HepG2 (cell line): ENCODE measurements at regions not wholly inside any gene's neighbourhood (a gene's known extent, or its start where the extent isn't known, plus 50 kb on each side); places are given as distances from the start of the nearest gene placed in this dataset.

Experiments used
- ATAC-seq: fragments of 200-7000 bp; cut with Tn5 transposase; 3 replicates; pipeline ENCODE4 v1.9.1; 2020; ENCODE audit warnings: mild to moderate bottlenecking, moderate library complexity
- BruUV-seq: library from RNA; stranded (reverse); fragments of 400-500 nt; replicated peaks from 2 replicates; lab custom pipeline; 2021; lab: Mats Ljungman, UMichigan
- CTCF ChIA-PET: fragments of 300-600 bp; formaldehyde crosslinking; extraction: SDS; loops from one replicate; lab custom pipeline; 2021; ENCODE audit warnings: low total read pairs, inconsistent platforms, low intra/inter-chr PET ratio; lab: Yijun Ruan, JAX
- POLR2A ChIA-PET: fragments of 350-600 bp; sonication (Branson Sonifier 250); formaldehyde crosslinking; loops from one replicate; lab custom pipeline; 2020; ENCODE audit warnings: antibody characterized with exemption, inconsistent platforms; lab: Yijun Ruan, JAX
- DNase-seq: peaks from one replicate; pipeline ENCODE4 v3.0.0-alpha.2; 2015; ENCODE audit warnings: low spot score
- FAIRE-seq: peaks from 3 replicates; lab custom pipeline; 2011; peaks lifted over from hg19 to GRCh38; lab: Jason Lieb, UNC
- H2AFZ ChIP-seq: one replicate; pipeline ENCODE4 v1.6.1; 2011; ENCODE audit warnings: low read length, inconsistent platforms
- H3K27ac ChIP-seq: fragments of 300-600 bp; 3 replicates; pipeline ENCODE4 v1.8.0; 2011; ENCODE audit warnings: mixed run types, mild to moderate bottlenecking, mixed read lengths, low read length, inconsistent platforms; ENCODE audit not compliant: insufficient read depth; ENCODE audit errors: extremely low read length
- H3K27me3 ChIP-seq, 2 experiments: fragments of 200-600 bp in 1 of 2; 2 replicates in 1 of 2; 3 replicates in 1 of 2; pipeline versions ENCODE4 v1.6.0 to v1.8.0; 2011; ENCODE audit warnings: low read length in 2 of 2, mild to moderate bottlenecking in 2 of 2, moderate library complexity in 2 of 2, inconsistent platforms in 1 of 2; ENCODE audit not compliant: insufficient read depth in 2 of 2, control insufficient read depth in 1 of 2
- H3K36me3 ChIP-seq, 2 experiments: fragments of 200-600 bp in 1 of 2; replicated peaks in 1 of 2; 2 replicates in 1 of 2; 3 replicates in 1 of 2; pipeline versions ENCODE4 v1.5.1 to v1.8.0; 2011; ENCODE audit warnings: low read length in 2 of 2, inconsistent platforms in 1 of 2; ENCODE audit not compliant: insufficient read depth in 2 of 2, control insufficient read depth in 1 of 2
- H3K4me1 ChIP-seq: 2 replicates; pipeline ENCODE4 v1.5.1; 2012; ENCODE audit warnings: low read length, inconsistent platforms; ENCODE audit not compliant: insufficient read depth
- H3K4me2 ChIP-seq: 2 replicates; pipeline ENCODE4 v1.6.0; 2011; ENCODE audit warnings: low read depth, low read length, inconsistent platforms
- H3K4me3 ChIP-seq, 3 experiments: fragments of 200-600 bp in 1 of 3; sonication (generic), shearing (Covaris generic) in 1 of 3; replicated peaks in 1 of 3; 2 replicates each; pipeline ENCODE4 v1.5.1; 2011 to 2016; ENCODE audit warnings: low read length in 3 of 3, inconsistent platforms in 2 of 3, low read depth in 2 of 3, mild to moderate bottlenecking in 2 of 3, control low read depth in 1 of 3, mixed read lengths in 1 of 3; ENCODE audit not compliant: insufficient read depth in 1 of 3
- H3K79me2 ChIP-seq: one replicate; pipeline ENCODE4 v1.6.1; 2011; ENCODE audit warnings: low read length, inconsistent platforms; ENCODE audit not compliant: insufficient read depth
- H3K9ac ChIP-seq: 2 replicates; pipeline ENCODE4 v1.6.0; 2011; ENCODE audit warnings: mild to moderate bottlenecking, low read depth, low read length, inconsistent platforms; ENCODE audit not compliant: insufficient read depth
- H3K9me3 ChIP-seq: 2 replicates; pipeline ENCODE4 v1.5.1; 2012; ENCODE audit warnings: mild to moderate bottlenecking, low read length
- H4K20me1 ChIP-seq: 2 replicates; pipeline ENCODE4 v1.6.0; 2011; ENCODE audit warnings: inconsistent platforms, mild to moderate bottlenecking, low read length, moderate library complexity; ENCODE audit not compliant: insufficient read depth
- GZF1 ChIP-seq: sonication (generic); formaldehyde crosslinking; IDR thresholded peaks from 2 replicates; pipeline ENCODE4 v1.5.1; 2020; ENCODE audit warnings: mild to moderate bottlenecking, missing genetic modification reagents
- KLF12 ChIP-seq: sonication (generic); formaldehyde crosslinking; IDR thresholded peaks from 2 replicates; pipeline ENCODE4 v1.4.0; 2020; ENCODE audit warnings: missing genetic modification reagents, borderline replicate concordance
- U2AF1 ChIP-seq: fragments of 200-400 bp; formaldehyde crosslinking; optimal IDR thresholded peaks from 2 replicates; pipeline ENCODE3; 2017; ENCODE audit warnings: mild to moderate bottlenecking, low read depth, low read length
- ZBTB40 ChIP-seq, 2 experiments: fragments of 450-650 bp in 1 of 2; sonication (generic) in 1 of 2; formaldehyde crosslinking in 1 of 2; IDR thresholded peaks; 2 replicates each; pipeline versions ENCODE4 v1.6.1 to v1.8.0; 2016 to 2022; ENCODE audit warnings: antibody characterized with exemption in 1 of 2, mild to moderate bottlenecking in 1 of 2, missing genetic modification reagents in 1 of 2
- ZNF317 ChIP-seq: sonication (generic); formaldehyde crosslinking; IDR thresholded peaks from 2 replicates; pipeline ENCODE4 v1.5.0; 2020; ENCODE audit warnings: mild to moderate bottlenecking, missing genetic modification reagents
- ZNF891 ChIP-seq: sonication (generic); formaldehyde crosslinking; IDR thresholded peaks from 2 replicates; pipeline ENCODE4 v1.5.0; 2020; ENCODE audit warnings: mild to moderate bottlenecking, missing genetic modification reagents
- WGBS: methylation state at CpG from one replicate; pipeline ENCODE4 v1.1.6; 2017; ENCODE audit warnings: low lambda C conversion rate; 5-methylcytosine and 5-hydroxymethylcytosine counted together
- in situ Hi-C: cut with HindIII; loops from 2 replicates; pipeline ENCODE4 v1.10.0; 2017; ENCODE audit warnings: low pct_unique_long_range_greater_than_20kb; ENCODE audit not compliant: extremely low pct_ligation_motif_present
- intact Hi-C: fragments of 100-400 bp; cut with micrococcal nuclease; formaldehyde crosslinking; loops from one replicate; pipeline ENCODE4 v1.10.0; 2022; ENCODE audit not compliant: unreplicated experiment

- no peak for FAIRE-seq
- Histone ChIP-seq H3K79me2 (no peaks in the 10 kb centered on the region), H3K27me3 (no peaks in the 10 kb centered on the region), H3K9ac (peak overlapping the region; percentile 51; the same call in 1 of the 2 replicates), H3K4me3 (peak overlapping the region in 1 of 3 experiments; percentile 35; a peak in 2 of 6 replicates), H3K9me3 (no peaks in the 10 kb centered on the region), H3K4me1 (peaks cover 69% of the 10 kb centered on the region), H3K36me3 (no peaks in the 10 kb centered on the region), H3K4me2 (peak overlapping the region; percentile 34), H4K20me1 (no peaks in the 10 kb centered on the region), H2AFZ (peak overlapping the region; percentile 44), H3K27ac (peak overlapping the region; percentile 69)
- WGBS: 32% methylated on average over 3 of the region's 3 CpGs
- BruUV-seq: no TSS peak
- no peak for TF ChIP-seq ZBTB40 (IDR thresholded peaks at IDR 0.05)
- TF ChIP-seq ZBTB40 (CRISPR knock-in tag; IDR thresholded peaks at IDR 0.05): no peak
- TF ChIP-seq ZNF317 (CRISPR knock-in tag): no peak
- no peak for TF ChIP-seq KLF12 (CRISPR knock-in tag)
- TF ChIP-seq GZF1 (CRISPR knock-in tag): no peak
- no peak for TF ChIP-seq ZNF891 (CRISPR knock-in tag)
- TF ChIP-seq U2AF1: no peak
- ChIA-PET CTCF (no interaction called here), POLR2A (interaction anchor here (1.4 to 1.9 kb wide), 4 partner anchors 13 to 101 kb away, joined by 3 to 9 read pairs (median 5); partner anchors contain the start of gene CXADR)
- DNase-seq: no peak
- intact Hi-C loops: loop anchor here (1.0 kb wide), 1 partner anchor 13 kb away; no protein-coding TSS in a partner anchor
- no peak; the same call in 1 of the 3 replicates for ATAC-seq
- in situ Hi-C loops: no loop called here
These were observed 71.9 kb upstream of the CXADR start for GRCh38 chr21:17440969-17441368.
